Peyer's patch (tissue), 4 donors: ENCODE measurements at regions not wholly inside any gene's neighbourhood (a gene's known extent, or its start where the extent isn't known, plus 50 kb on each side); places are given as distances from the start of the nearest gene placed in this dataset.

ENCODE experiments used
- DNase-seq, 3 donors: peaks; one replicate each; pipeline ENCODE4 v3.0.0-alpha.2; 2017 to 2019
- H3K27ac ChIP-seq, 4 donors: fragments of 200-600 bp; sonication (generic); one replicate each; pipeline ENCODE4 v1.5.1; 2016 to 2019
- H3K27me3 ChIP-seq, 2 donors: fragments of 200-600 bp; sonication (generic); one replicate each; pipeline ENCODE4 v1.5.1; 2019
- H3K36me3 ChIP-seq, 3 donors: fragments of 200-600 bp; sonication (generic); one replicate each; pipeline ENCODE4 v1.5.1; 2016 to 2019
- H3K4me1 ChIP-seq, 4 donors: fragments of 200-600 bp; sonication (generic); one replicate each; pipeline ENCODE4 v1.5.1; 2016 to 2019
- H3K4me3 ChIP-seq, 4 donors: fragments of 200-600 bp; sonication (generic); 1 replicate in 3 of 4; 2 replicates in 1 of 4; pipeline ENCODE4 v1.5.1; 2016 to 2019; ENCODE audit warnings: mild to moderate bottlenecking in 1 of 4
- H3K9me3 ChIP-seq, 4 donors: fragments of 200-600 bp; sonication (generic); one replicate each; pipeline ENCODE4 v1.5.1; 2016 to 2019; ENCODE audit warnings: mild to moderate bottlenecking in 1 of 4
- POLR2A ChIP-seq, 2 donors: fragments of 450-650 bp; IDR thresholded peaks; one replicate each; pipeline ENCODE4 v1.5.1; 2017; ENCODE audit warnings: antibody characterized with exemption in 2 of 2, mild to moderate bottlenecking in 2 of 2, moderate library complexity in 2 of 2
- TF ChIP-seq, protein P1 (sequence below), 6 experiments: fragments of 450-650 bp in 4 of 6; fragments of 200-600 bp in 2 of 6; sonication (generic) in 1 of 6; IDR thresholded peaks; one replicate each; pipeline ENCODE4 v1.5.1; 2017 to 2019; ENCODE audit warnings: antibody characterized with exemption in 6 of 6, mild to moderate bottlenecking in 3 of 6, moderate library complexity in 1 of 6

DNA sequence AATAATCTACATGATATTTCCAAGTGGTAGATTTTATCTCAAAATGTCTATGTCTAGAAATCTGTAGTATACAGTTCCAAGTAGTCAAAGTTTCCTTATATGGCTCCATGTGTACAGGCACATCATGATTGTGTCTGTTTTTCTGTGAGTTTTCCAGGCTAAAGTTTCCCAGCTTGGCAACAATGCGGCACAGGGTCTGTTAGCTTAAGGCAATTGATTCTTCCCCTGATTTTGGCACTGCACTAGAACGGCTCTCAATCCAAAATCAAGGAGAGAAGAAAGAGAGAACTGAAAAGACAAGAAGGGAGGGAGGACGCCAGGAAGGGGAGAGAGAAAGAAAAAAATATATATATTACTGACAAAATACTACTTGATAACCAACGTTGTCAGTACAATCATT is 193.9 kb upstream of the SNX7 start:
- no peaks in the 10 kb centered on the region for H3K9me3 ChIP-seq
- H3K36me3 ChIP-seq, result no peaks in the 10 kb centered on the region
- TF ChIP-seq POLR2A (IDR thresholded peaks at IDR 0.05), result no peak
- H3K27me3 ChIP-seq, result no peaks in the 10 kb centered on the region
- DNase-seq, result no peak
- H3K27ac ChIP-seq, result no peak overlapping the region
- no peak overlapping the region for H3K4me3 ChIP-seq
- no peaks in the 10 kb centered on the region for H3K4me1 ChIP-seq

DNA sequence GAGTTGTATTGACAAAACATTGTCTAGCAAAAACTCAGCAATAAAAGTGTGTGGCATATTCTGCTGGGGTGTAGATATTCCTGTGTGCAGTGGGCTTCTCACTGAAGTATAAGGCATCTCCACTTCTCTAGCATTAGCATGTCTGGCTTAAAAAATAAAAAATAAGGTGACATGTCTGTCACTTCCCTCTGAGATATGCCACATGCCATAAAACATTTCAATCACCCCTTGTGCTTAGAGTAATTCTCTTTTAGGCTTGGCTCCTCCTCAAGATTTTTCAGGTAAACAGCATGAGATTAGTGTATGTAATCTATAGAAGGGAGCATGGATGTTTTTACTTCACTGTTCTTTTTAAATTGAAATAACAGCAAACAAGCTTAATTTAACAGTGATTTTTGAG is 194.4 kb upstream of the SNX7 start:
- Histone ChIP-seq H3K4me1 (no peaks in the 10 kb centered on the region), H3K4me3 (no peak overlapping the region)

DNA sequence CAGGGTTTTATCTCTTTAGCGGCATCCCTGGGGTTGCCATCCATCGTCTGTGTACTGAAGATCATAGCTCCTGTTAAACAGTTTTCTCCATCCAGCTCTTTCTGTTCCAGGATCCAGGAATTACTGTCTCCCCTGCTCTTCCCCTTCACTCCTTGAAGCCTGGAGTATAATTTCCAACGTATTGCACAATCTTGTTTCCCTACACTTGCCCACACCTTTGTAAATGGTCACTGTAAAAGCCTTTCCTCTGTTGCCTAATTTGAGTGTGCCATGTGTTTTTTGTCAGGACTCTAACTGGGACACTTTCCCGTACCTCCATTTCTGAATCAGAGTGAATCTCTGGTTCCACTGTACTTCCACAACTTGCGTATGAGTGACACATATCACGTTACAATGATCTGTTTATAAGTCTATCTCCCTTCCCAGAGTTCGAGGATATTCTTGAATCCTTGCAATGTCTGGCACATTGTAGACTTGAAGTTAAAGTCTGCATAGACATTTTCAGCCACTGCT is 199.6 kb upstream of the SNX7 start:
- DNase-seq, result no peak
- H3K9me3 ChIP-seq, result no peaks in the 10 kb centered on the region

More for the DNA sequence above, 194.4 kb upstream of the SNX7 start:
- no peaks in the 10 kb centered on the region for H3K27me3 ChIP-seq
- H3K9me3 ChIP-seq, result no peaks in the 10 kb centered on the region
- DNase-seq, result no peak
- TF ChIP-seq, protein P1, sequence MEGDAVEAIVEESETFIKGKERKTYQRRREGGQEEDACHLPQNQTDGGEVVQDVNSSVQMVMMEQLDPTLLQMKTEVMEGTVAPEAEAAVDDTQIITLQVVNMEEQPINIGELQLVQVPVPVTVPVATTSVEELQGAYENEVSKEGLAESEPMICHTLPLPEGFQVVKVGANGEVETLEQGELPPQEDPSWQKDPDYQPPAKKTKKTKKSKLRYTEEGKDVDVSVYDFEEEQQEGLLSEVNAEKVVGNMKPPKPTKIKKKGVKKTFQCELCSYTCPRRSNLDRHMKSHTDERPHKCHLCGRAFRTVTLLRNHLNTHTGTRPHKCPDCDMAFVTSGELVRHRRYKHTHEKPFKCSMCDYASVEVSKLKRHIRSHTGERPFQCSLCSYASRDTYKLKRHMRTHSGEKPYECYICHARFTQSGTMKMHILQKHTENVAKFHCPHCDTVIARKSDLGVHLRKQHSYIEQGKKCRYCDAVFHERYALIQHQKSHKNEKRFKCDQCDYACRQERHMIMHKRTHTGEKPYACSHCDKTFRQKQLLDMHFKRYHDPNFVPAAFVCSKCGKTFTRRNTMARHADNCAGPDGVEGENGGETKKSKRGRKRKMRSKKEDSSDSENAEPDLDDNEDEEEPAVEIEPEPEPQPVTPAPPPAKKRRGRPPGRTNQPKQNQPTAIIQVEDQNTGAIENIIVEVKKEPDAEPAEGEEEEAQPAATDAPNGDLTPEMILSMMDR (IDR thresholded peaks at IDR 0.05), result no peak
- TF ChIP-seq POLR2A (IDR thresholded peaks at IDR 0.05), result no peak
- no peaks in the 10 kb centered on the region for H3K36me3 ChIP-seq
- H3K27ac ChIP-seq, result no peak overlapping the region

DNA sequence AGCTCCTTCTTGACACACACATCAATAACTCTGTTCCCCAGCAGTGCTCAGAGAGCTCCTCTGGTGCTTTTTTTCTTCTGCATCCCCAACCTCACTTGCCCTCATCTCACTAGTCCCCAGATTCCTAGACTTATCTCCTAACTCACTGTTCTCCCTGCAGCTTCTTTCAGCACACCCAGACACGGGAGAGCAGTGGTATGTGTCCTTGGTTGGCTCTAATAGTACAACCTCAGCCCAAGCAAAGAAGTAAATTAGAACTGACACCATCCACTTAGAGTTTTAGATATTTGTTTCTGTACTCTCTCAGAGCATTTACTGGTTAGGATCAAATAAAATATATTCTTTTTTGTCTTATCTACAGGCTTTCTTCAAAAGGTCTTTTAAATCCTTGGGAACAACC is 201.4 kb upstream of the SNX7 start:
- Histone ChIP-seq H3K4me3 (no peak overlapping the region), H3K36me3 (no peaks in the 10 kb centered on the region), H3K9me3 (no peaks in the 10 kb centered on the region), H3K4me1 (peaks cover 0 to 8% (median 0%) of the 10 kb centered on the region in 4 donors), H3K27ac (no peak overlapping the region), H3K27me3 (no peaks in the 10 kb centered on the region)
- DNase-seq, result no peak
- no peak for TF ChIP-seq POLR2A (IDR thresholded peaks at IDR 0.05)
- TF ChIP-seq, protein P1 (IDR thresholded peaks at IDR 0.05), result no peak

More for the DNA sequence above, 199.6 kb upstream of the SNX7 start:
- Histone ChIP-seq H3K27ac (no peak overlapping the region), H3K4me1 (peaks cover 0 to 8% (median 0%) of the 10 kb centered on the region in 4 donors), H3K4me3 (no peak overlapping the region), H3K36me3 (no peaks in the 10 kb centered on the region), H3K27me3 (no peaks in the 10 kb centered on the region)
- TF ChIP-seq POLR2A (IDR thresholded peaks at IDR 0.05), result no peak
- TF ChIP-seq, protein P1 (IDR thresholded peaks at IDR 0.05), result no peak

DNA sequence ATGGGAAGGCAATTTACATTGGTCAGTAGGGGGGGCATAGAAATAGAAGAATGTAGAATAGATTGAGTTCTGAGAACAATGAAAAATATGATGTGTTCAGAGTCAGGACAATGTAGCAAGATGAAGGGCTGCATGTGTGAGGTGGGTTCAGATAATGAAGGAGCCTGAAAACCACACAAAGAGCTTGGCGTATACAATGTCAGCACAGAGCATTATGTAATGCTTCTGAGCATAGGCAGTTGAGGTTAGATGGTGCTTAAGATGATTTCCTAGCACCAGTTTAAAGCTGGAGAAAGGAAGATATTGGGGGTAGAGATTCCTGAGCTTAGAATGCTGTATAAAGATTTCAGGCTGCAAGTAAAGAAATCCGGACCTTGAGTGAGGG is 202.0 kb upstream of the SNX7 start:
- Histone ChIP-seq H3K27me3 (no peaks in the 10 kb centered on the region), H3K9me3 (no peaks in the 10 kb centered on the region), H3K4me1 (peaks cover 0 to 8% (median 0%) of the 10 kb centered on the region in 4 donors), H3K4me3 (no peak overlapping the region), H3K36me3 (no peaks in the 10 kb centered on the region), H3K27ac (no peak overlapping the region)
- TF ChIP-seq, protein P1 (IDR thresholded peaks at IDR 0.05), result no peak
- no peak for TF ChIP-seq POLR2A (IDR thresholded peaks at IDR 0.05)
- no peak for DNase-seq

DNA sequence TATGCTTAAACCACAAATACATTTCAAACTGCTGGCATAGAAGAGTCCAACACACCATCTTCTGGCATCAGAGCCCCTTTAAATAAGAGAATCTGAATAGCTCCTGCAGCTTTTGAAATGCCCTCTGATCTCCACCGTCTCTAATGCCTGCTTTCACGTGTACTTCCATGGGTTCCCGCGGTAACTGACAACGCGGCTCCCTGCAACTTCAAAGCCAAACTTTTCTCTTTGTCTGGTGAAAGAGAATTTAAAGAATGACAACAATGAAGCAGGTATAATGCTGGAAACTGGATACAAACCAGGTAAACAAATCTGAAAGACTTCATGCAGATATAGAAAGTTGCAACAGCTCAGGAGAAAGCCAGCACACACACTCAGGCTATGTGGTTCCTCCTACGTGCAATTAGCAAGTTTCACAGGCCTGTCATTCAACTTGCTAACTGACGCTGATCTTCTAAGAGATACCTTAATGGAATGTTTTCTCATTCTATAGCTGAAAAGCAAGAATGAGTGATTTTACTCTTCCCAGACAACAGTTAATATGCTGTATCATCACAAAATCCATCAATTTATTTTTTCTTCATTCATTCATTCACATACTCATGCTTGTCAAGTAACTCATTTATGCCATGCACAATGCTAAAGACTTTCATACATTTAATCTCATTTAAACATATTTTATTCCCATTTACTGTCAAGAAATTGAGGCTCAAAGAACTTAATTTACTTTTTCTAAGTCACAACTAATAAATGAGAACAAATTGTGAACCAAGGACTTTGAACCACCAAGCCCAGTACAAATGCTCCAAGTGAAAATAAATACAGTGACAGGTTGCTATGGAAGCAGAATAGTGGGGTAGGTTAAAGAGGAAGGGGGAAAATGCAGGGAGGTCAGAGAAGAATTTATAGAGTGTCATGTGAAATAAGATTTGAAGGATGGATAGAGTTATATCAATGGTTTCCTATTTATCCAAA is 202.7 kb upstream of the SNX7 start:
- no peak overlapping the region for H3K27ac ChIP-seq
- H3K36me3 ChIP-seq, result no peaks in the 10 kb centered on the region
- H3K27me3 ChIP-seq, result no peaks in the 10 kb centered on the region
- peaks cover 0 to 8% (median 0%) of the 10 kb centered on the region in 4 donors for H3K4me1 ChIP-seq
- no peaks in the 10 kb centered on the region for H3K9me3 ChIP-seq
- no peak overlapping the region for H3K4me3 ChIP-seq
- DNase-seq, result no peak
- TF ChIP-seq POLR2A (IDR thresholded peaks at IDR 0.05), result no peak
- TF ChIP-seq, protein P1 (IDR thresholded peaks at IDR 0.05), result no peak
